ENCODE measurements at regions not wholly inside any gene's neighbourhood (a gene's known extent, or its start where the extent isn't known, plus 50 kb on each side); places are given as distances from the start of the nearest gene placed in this dataset.

DNA sequence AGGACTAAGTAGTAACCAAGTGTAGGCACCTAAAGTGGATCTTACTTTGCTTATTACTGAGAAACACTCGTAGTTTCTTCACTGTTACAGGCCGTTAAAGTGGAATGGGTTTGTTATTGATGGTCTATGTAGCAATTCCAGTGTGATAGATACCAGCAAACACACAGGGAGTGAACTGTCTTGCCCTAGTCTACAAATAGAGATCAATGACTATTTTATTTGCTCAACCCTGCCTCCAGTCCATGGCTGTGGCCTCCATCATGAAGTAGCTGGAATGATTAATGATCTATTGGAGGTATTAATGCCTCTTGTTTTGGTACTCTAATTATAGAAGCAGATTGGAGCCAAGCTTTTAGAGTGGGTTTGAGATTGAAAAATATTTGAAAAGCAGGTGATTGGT, 362.7 kb upstream of the AZI2 start:
- TF ChIP-seq CTCF (IDR thresholded peaks at IDR 0.05) (no peak), POLR2A (IDR thresholded peaks at IDR 0.05) (no peak)

All from heart left ventricle (tissue), 13 donors.